Activated CD4-positive, alpha-beta T cell treated with anti-CD3 and anti-CD28 coated beads, Interleukin-2, amount 50 U/mL, for 24 hours (primary cell): ENCODE measurements at regions not wholly inside any gene's neighbourhood (a gene's known extent, or its start where the extent isn't known, plus 50 kb on each side); places are given as distances from the start of the nearest gene placed in this dataset.

ENCODE experiments used
- DNase-seq, 2 donors: peaks; one replicate each; pipeline ENCODE4 v3.0.0-alpha.2; 2020; ENCODE audit warnings: low read depth in 1 of 2, low spot score in 1 of 2

GRCh38 chr18:60146220-60146960 lies 226.2 kb downstream of the MC4R start:
- DNase-seq = no peak

GRCh38 chr18:60145776-60146175 lies 226.8 kb downstream of the MC4R start:
- no peak for DNase-seq

GRCh38 chr18:60134806-60135205 lies 235.0 kb downstream of the PMAIP1 start:
- DNase-seq = no peak

GRCh38 chr18:60130284-60130683 lies 230.5 kb downstream of the PMAIP1 start:
- no peak for DNase-seq

GRCh38 chr18:60123031-60123430 lies 223.2 kb downstream of the PMAIP1 start:
- no peak for DNase-seq

- DNase-seq = no peak
Observed at GRCh38 chr18:60122339-60122738, 222.5 kb downstream of the PMAIP1 start.

GRCh38 chr18:60120231-60120750 lies 220.5 kb downstream of the PMAIP1 start:
- DNase-seq = no peak

GRCh38 chr18:60117321-60117720 lies 217.5 kb downstream of the PMAIP1 start:
- no peak for DNase-seq

GRCh38 chr18:60113396-60113795 lies 213.6 kb downstream of the PMAIP1 start:
- DNase-seq = no peak

- DNase-seq = no peak
Observed at GRCh38 chr18:60112369-60112768, 212.6 kb downstream of the PMAIP1 start.

- no peak for DNase-seq
Observed at GRCh38 chr18:60111525-60111924, 211.7 kb downstream of the PMAIP1 start.

- no peak for DNase-seq
Observed at GRCh38 chr18:60110836-60111235, 211.0 kb downstream of the PMAIP1 start.

GRCh38 chr18:60100778-60101177 lies 201.0 kb downstream of the PMAIP1 start:
- DNase-seq = no peak

- no peak for DNase-seq
Observed at GRCh38 chr18:60099709-60100108, 199.9 kb downstream of the PMAIP1 start.

- DNase-seq = no peak
Observed at GRCh38 chr18:60096428-60096827, 196.6 kb downstream of the PMAIP1 start.

GRCh38 chr18:60092073-60092472 lies 192.3 kb downstream of the PMAIP1 start:
- DNase-seq = no peak

- no peak for DNase-seq
Observed at GRCh38 chr18:60090170-60090569, 190.4 kb downstream of the PMAIP1 start.

- DNase-seq = no peak
Observed at GRCh38 chr18:60082790-60083189, 183.0 kb downstream of the PMAIP1 start.

- DNase-seq = no peak
Observed at GRCh38 chr18:60082282-60082681, 182.5 kb downstream of the PMAIP1 start.

- DNase-seq = no peak
Observed at GRCh38 chr18:60075477-60075876, 175.7 kb downstream of the PMAIP1 start.

- DNase-seq = no peak
Observed at GRCh38 chr18:60070631-60071030, 170.8 kb downstream of the PMAIP1 start.

GRCh38 chr18:60069145-60069544 lies 169.3 kb downstream of the PMAIP1 start:
- DNase-seq = no peak
